NCI-H2081 treated with DMSO at 0.1 percent for 48 hours (cell line): ENCODE measurements at regions not wholly inside any gene's neighbourhood (a gene's known extent, or its start where the extent isn't known, plus 50 kb on each side); places are given as distances from the start of the nearest gene placed in this dataset.

ENCODE experiments used
- DNase-seq: peaks from one replicate; lab custom pipeline; 2025; lab: John Stamatoyannopoulos, UW

- DNase-seq, result no peak
Measured at GRCh38 chr11:91756829-91757480, 467.7 kb upstream of the FAT3 start.

GRCh38 chr11:91755951-91756707, 468.5 kb upstream of the FAT3 start:
- DNase-seq, result no peak

GRCh38 chr11:91755526-91755925, 469.1 kb upstream of the FAT3 start:
- DNase-seq, result no peak

- DNase-seq, result no peak
Measured at GRCh38 chr11:91749251-91749650, 475.4 kb upstream of the FAT3 start.

- DNase-seq, result no peak
Measured at GRCh38 chr11:91742155-91742554, 482.5 kb upstream of the FAT3 start.

- DNase-seq, result no peak
Measured at GRCh38 chr11:91731051-91731450, 493.6 kb upstream of the FAT3 start.

- no peak for DNase-seq
Measured at GRCh38 chr11:91730620-91731019, 494.0 kb upstream of the FAT3 start.

- DNase-seq, result no peak
Measured at GRCh38 chr11:91730057-91730456, 494.6 kb upstream of the FAT3 start.

- no peak for DNase-seq
Measured at GRCh38 chr11:91717169-91717568, 507.4 kb upstream of the FAT3 start.

GRCh38 chr11:91707652-91708482, 516.8 kb upstream of the FAT3 start:
- no peak for DNase-seq

- no peak for DNase-seq
Measured at GRCh38 chr11:91703042-91703441, 521.6 kb upstream of the FAT3 start.

DNA sequence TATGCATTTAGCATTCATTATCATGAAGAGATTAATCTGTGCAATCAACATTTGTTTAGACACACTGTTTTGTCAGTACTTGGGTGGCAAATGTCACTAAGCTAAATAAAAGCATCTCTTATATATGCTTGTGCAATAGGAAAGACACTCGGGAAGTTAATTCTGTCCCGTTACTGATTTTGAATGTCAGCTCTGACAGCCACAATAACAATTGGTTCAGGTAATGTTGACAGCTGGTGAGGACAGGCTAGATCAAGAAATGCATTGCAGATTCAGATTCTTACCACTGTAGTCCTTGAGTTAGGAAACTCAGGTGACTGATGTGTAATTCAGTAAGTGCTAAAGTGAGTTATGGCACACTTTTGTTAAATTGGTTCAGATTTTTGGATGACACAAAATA, 523.8 kb upstream of the FAT3 start:
- no peak for DNase-seq

GRCh38 chr11:91698845-91699244, 525.8 kb upstream of the FAT3 start:
- DNase-seq, result no peak

GRCh38 chr11:91694331-91694730, 530.3 kb upstream of the FAT3 start:
- DNase-seq, result no peak

DNA sequence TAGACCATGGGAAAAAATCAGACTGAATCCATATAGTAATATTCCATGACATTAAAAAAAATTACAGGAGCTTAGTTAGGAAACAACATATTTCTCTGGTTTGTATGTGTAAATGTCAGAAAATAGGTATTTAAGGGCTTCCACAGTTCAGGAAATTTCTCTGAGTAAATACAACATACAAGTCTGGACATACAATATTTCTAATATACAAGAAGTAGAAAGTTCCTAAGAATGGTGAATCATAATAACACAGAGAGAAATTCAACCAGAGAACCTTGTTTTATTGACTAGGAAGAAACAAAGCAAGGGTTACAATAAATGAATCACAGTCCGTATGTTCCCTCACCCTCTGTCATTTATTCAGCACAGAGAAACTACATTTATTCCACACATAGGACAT, 532.7 kb upstream of the FAT3 start:
- DNase-seq, result no peak

GRCh38 chr11:91688672-91689071, 535.9 kb upstream of the FAT3 start:
- DNase-seq, result no peak

GRCh38 chr11:91686700-91687099, 537.9 kb upstream of the FAT3 start:
- no peak for DNase-seq

- DNase-seq, result no peak
Measured at GRCh38 chr11:91686281-91686680, 538.3 kb upstream of the FAT3 start.

DNA sequence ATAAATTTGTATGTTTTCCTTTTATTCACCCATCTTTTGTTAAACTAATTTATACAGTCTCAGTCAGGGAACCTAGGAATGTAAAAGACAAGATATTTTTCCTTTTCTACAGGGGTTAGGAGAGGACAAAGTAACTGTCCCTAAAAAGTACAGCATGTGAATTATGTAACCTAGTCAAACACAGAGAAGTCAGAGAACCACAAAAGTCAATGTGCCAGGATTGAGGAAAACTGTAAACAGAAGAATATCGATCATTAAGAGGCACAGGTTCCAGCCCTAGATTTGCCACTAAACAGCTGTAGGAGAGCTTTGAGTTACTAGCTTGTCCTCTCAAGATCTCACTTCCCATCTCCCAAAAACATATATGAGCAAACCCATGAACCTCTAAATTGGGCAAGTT, 550.9 kb upstream of the FAT3 start:
- DNase-seq, result no peak

DNA sequence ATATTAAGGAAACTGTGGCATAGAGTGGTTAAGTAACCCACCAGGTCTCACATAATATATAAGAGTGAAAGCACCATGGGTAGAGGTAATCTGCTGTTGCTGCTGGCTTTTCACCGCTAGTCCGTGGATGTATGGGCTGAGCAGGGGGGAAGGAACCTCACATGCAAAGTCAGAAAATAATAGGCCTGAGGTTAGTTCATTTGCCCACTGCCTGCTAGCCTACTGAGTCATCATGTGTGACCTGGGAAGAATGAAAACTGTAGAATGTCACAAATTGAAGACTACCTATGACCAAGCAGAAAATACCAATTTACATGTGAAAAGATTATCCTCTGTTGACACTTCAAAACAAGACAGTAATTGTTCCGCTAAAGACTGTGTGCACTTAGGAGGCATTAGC, 560.1 kb upstream of the FAT3 start:
- DNase-seq, result no peak

GRCh38 chr11:91660036-91660435, 564.6 kb upstream of the FAT3 start:
- DNase-seq, result no peak

DNA sequence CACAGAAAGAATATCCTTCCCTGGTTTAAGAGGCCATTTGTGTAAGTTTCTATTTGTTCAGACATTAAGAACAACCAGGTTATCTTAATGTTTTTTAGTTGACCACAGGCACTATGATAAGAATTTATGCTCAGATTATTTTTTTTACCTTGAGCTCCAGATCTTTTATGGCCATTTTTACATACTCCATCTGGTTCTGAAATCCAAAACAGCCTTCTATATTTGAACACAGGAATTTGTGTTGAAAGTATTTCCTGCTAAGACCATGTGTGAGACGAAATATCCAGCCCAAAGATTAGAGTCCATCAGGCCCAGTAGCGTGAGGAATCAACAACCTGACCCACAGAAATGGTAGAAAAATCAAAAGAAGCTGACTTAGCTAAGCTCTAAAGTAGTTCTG, 569.9 kb upstream of the FAT3 start:
- no peak for DNase-seq
